IMR-90 (cell line): ENCODE measurements at regions not wholly inside any gene's neighbourhood (a gene's known extent, or its start where the extent isn't known, plus 50 kb on each side); places are given as distances from the start of the nearest gene placed in this dataset.

ENCODE experiments used
- ATAC-seq: fragments of 200-7000 bp; cut with Tn5 transposase; 2 replicates; pipeline ENCODE4 v1.9.1; 2020; ENCODE audit warnings: low read depth, mild to moderate bottlenecking, moderate library complexity
- BruUV-seq: library from RNA; stranded (reverse); fragments of 400-500 nt; replicated peaks from 2 replicates; lab custom pipeline; 2021; lab: Mats Ljungman, UMichigan
- CTCF ChIA-PET: fragments of 300-600 bp; formaldehyde crosslinking; extraction: SDS; loops from one replicate; lab custom pipeline; 2021; ENCODE audit warnings: antibody characterized with exemption; lab: Yijun Ruan, JAX
- POLR2A ChIA-PET: fragments of 300-600 bp; sonication (Branson Sonifier 250); formaldehyde crosslinking; loops from one replicate; lab custom pipeline; 2022; ENCODE audit warnings: antibody characterized with exemption; ENCODE audit not compliant: unreplicated experiment; lab: Charles Lee
- DNase-seq: peaks from one replicate; pipeline ENCODE4 v3.0.0; 2013
- H2AFZ ChIP-seq: replicated peaks from 2 replicates; pipeline ENCODE3; 2013; ENCODE audit warnings: low read length, mild to moderate bottlenecking; ENCODE audit not compliant: poor library complexity
- H2AK5ac ChIP-seq: 2 replicates; pipeline ENCODE4 v1.6.1; 2013; ENCODE audit warnings: low read depth, low read length, inconsistent platforms
- H2AK9ac ChIP-seq: replicated peaks from 2 replicates; pipeline ENCODE3; 2013; ENCODE audit warnings: mild to moderate bottlenecking, low read depth, low read length, moderate library complexity; ENCODE audit not compliant: poor library complexity
- H2BK120ac ChIP-seq: 2 replicates; pipeline ENCODE4 v1.6.1; 2013; ENCODE audit warnings: low read depth, low read length, inconsistent platforms
- H2BK15ac ChIP-seq: 3 replicates; pipeline ENCODE4 v1.6.1; 2013; ENCODE audit warnings: low read depth, low read length, inconsistent platforms
- H2BK20ac ChIP-seq: 2 replicates; pipeline ENCODE4 v1.6.1; 2013; ENCODE audit warnings: low read depth, mild to moderate bottlenecking, inconsistent platforms, low read length, moderate library complexity
- H2BK5ac ChIP-seq: 2 replicates; pipeline ENCODE4 v1.6.1; 2013; ENCODE audit warnings: mild to moderate bottlenecking, low read depth, low read length, inconsistent platforms; ENCODE audit not compliant: poor library complexity, severe bottlenecking
- H3K14ac ChIP-seq: replicated peaks from 2 replicates; pipeline ENCODE4 v1.6.1; 2013; ENCODE audit warnings: low read depth, low read length, inconsistent platforms
- H3K18ac ChIP-seq: 2 replicates; pipeline ENCODE4 v1.6.1; 2013; ENCODE audit warnings: low read depth, low read length, control low read depth
- H3K23ac ChIP-seq: 2 replicates; pipeline ENCODE4 v1.6.1; 2013; ENCODE audit warnings: low read depth, low read length, inconsistent platforms
- H3K27ac ChIP-seq: 2 replicates; pipeline ENCODE4 v1.5.1; 2013; ENCODE audit warnings: mild to moderate bottlenecking, control low read depth, low read length; ENCODE audit not compliant: insufficient read depth
- H3K27me3 ChIP-seq: 2 replicates; pipeline ENCODE4 v1.6.1; 2013; ENCODE audit warnings: low read length; ENCODE audit not compliant: control insufficient read depth, insufficient read depth
- H3K36me3 ChIP-seq: 2 replicates; pipeline ENCODE4 v1.6.1; 2013; ENCODE audit warnings: low read length, mixed read lengths; ENCODE audit not compliant: control insufficient read depth, insufficient read depth
- H3K4ac ChIP-seq: 2 replicates; pipeline ENCODE4 v1.6.1; 2013; ENCODE audit warnings: low read depth, low read length, inconsistent platforms
- H3K4me1 ChIP-seq: 2 replicates; pipeline ENCODE4 v1.6.1; 2013; ENCODE audit warnings: low read length, mixed read lengths; ENCODE audit not compliant: control insufficient read depth, insufficient read depth
- H3K4me2 ChIP-seq: 2 replicates; pipeline ENCODE4 v1.6.1; 2013; ENCODE audit warnings: low read depth, mild to moderate bottlenecking, control low read depth, low read length, moderate library complexity
- H3K4me3 ChIP-seq: 2 replicates; pipeline ENCODE4 v1.5.1; 2013; ENCODE audit warnings: low read depth, mild to moderate bottlenecking, control low read depth, low read length, moderate library complexity; ENCODE audit not compliant: insufficient read depth
- H3K56ac ChIP-seq: 2 replicates; pipeline ENCODE4 v1.6.1; 2013; ENCODE audit warnings: low read length, inconsistent platforms; ENCODE audit not compliant: insufficient read depth; ENCODE audit errors: extremely low read depth
- H3K79me1 ChIP-seq, 2 experiments: 2 replicates each; pipeline ENCODE4 v1.6.1; 2013; ENCODE audit warnings: low read length in 2 of 2, inconsistent platforms in 1 of 2, low read depth in 1 of 2
- H3K9ac ChIP-seq: 2 replicates; pipeline ENCODE4 v1.6.1; 2013; ENCODE audit warnings: low read depth, low read length, control low read depth
- H3K9me1 ChIP-seq: 2 replicates; pipeline ENCODE4 v1.6.1; 2013; ENCODE audit warnings: low read length, inconsistent platforms; ENCODE audit not compliant: insufficient read depth
- H3K9me3 ChIP-seq: 2 replicates; pipeline ENCODE4 v1.6.1; 2013; ENCODE audit warnings: low read length; ENCODE audit not compliant: control insufficient read depth, insufficient read depth
- H4K20me1 ChIP-seq: 2 replicates; pipeline ENCODE4 v1.6.1; 2013; ENCODE audit warnings: low read length, inconsistent platforms; ENCODE audit not compliant: insufficient read depth
- H4K5ac ChIP-seq: 2 replicates; pipeline ENCODE4 v1.6.1; 2013; ENCODE audit warnings: mild to moderate bottlenecking, low read depth, low read length, control low read depth
- H4K8ac ChIP-seq, 2 experiments: 2 replicates each; pipeline ENCODE4 v1.6.1; 2013; ENCODE audit warnings: low read depth in 2 of 2, low read length in 2 of 2, control low read depth in 1 of 2, inconsistent platforms in 1 of 2
- H4K91ac ChIP-seq: 2 replicates; pipeline ENCODE4 v1.6.1; 2013; ENCODE audit warnings: low read depth, low read length, inconsistent platforms; ENCODE audit not compliant: insufficient read depth
- BHLHE40 ChIP-seq: fragments of 150-350 bp; IDR thresholded peaks from 2 replicates; pipeline ENCODE4 v1.6.1; 2016; ENCODE audit warnings: mild to moderate bottlenecking, low read depth, low read length
- CEBPB ChIP-seq: IDR thresholded peaks from 2 replicates; pipeline ENCODE4 v1.6.1; 2012; ENCODE audit warnings: low read depth, low read length, improper control_type of control experiment
- CHD1 ChIP-seq: IDR thresholded peaks from 2 replicates; pipeline ENCODE4 v1.6.1; 2012; ENCODE audit warnings: low read depth, low read length, improper control_type of control experiment
- FOS ChIP-seq: fragments of 150-350 bp; IDR thresholded peaks from 2 replicates; pipeline ENCODE4 v1.6.1; 2016; ENCODE audit warnings: low read depth, low read length
- MAFK ChIP-seq: IDR thresholded peaks from 2 replicates; pipeline ENCODE4 v1.6.1; 2012; ENCODE audit warnings: low read depth, low read length, improper control_type of control experiment
- MAZ ChIP-seq: IDR thresholded peaks from 2 replicates; pipeline ENCODE4 v1.6.1; 2012; ENCODE audit warnings: low read depth, mild to moderate bottlenecking, low read length, improper control_type of control experiment, moderate library complexity, borderline replicate concordance
- MXI1 ChIP-seq: IDR thresholded peaks from 2 replicates; pipeline ENCODE4 v1.6.1; 2012; ENCODE audit warnings: low read depth, mild to moderate bottlenecking, low read length, moderate library complexity, borderline replicate concordance
- NFE2L2 ChIP-seq: fragments of 150-350 bp; IDR thresholded peaks from 2 replicates; pipeline ENCODE4 v1.6.1; 2016; ENCODE audit warnings: low read depth, mild to moderate bottlenecking, low read length
- POLR2A ChIP-seq: IDR thresholded peaks from 2 replicates; pipeline ENCODE4 v1.6.1; 2012; ENCODE audit warnings: mild to moderate bottlenecking, low read depth, low read length
- RAD21 ChIP-seq: IDR thresholded peaks from 2 replicates; pipeline ENCODE4 v1.6.1; 2012; ENCODE audit warnings: low read length, improper control_type of control experiment
- RCOR1 ChIP-seq: IDR thresholded peaks from 2 replicates; pipeline ENCODE4 v1.6.1; 2012; ENCODE audit warnings: mild to moderate bottlenecking, low read length, improper control_type of control experiment; ENCODE audit not compliant: insufficient replicate concordance
- RFX5 ChIP-seq: IDR thresholded peaks from 2 replicates; pipeline ENCODE4 v1.8.0; 2012; ENCODE audit warnings: low read depth, mild to moderate bottlenecking, low read length, moderate library complexity
- SMC3 ChIP-seq: fragments of 150-350 bp; IDR thresholded peaks from 2 replicates; pipeline ENCODE4 v1.6.1; 2016; ENCODE audit warnings: low read depth, mild to moderate bottlenecking, antibody characterized with exemption, low read length, moderate library complexity
- dilution Hi-C: fragments of 300-500 bp; cut with HindIII; formaldehyde crosslinking; loops from one replicate; pipeline ENCODE4 v1.14.3; 2018; ENCODE audit warnings: low sequenced_read_pairs; ENCODE audit not compliant: unreplicated experiment
- in situ Hi-C: fragments of 300-500 bp; cut with MboI; formaldehyde crosslinking; loops from 3 replicates; pipeline ENCODE4 v1.14.3; 2019; ENCODE audit warnings: low sequenced_read_pairs, inconsistent platforms, mixed read lengths
- intact Hi-C: fragments of 100-400 bp; cut with micrococcal nuclease; formaldehyde crosslinking; loops from 2 replicates; pipeline ENCODE4 v1.10.0; 2022
- TF ChIP-seq, protein P1 (sequence below): conservative IDR thresholded peaks from 2 replicates; pipeline ENCODE4 v1.5.1; 2012; ENCODE audit warnings: mild to moderate bottlenecking, low read depth, low read length, improper control_type of control experiment
- TF ChIP-seq, protein P2 (sequence below): fragments of 150-350 bp; IDR thresholded peaks from 2 replicates; pipeline ENCODE4 v1.6.1; 2016; ENCODE audit warnings: low read depth, mild to moderate bottlenecking, low read length, moderate library complexity, borderline replicate concordance
- TF ChIP-seq, protein P3 (sequence below): fragments of 150-350 bp; IDR thresholded peaks from 2 replicates; pipeline ENCODE4 v1.6.1; 2017; ENCODE audit warnings: mild to moderate bottlenecking, antibody characterized with exemption, low read length, low read depth

DNA sequence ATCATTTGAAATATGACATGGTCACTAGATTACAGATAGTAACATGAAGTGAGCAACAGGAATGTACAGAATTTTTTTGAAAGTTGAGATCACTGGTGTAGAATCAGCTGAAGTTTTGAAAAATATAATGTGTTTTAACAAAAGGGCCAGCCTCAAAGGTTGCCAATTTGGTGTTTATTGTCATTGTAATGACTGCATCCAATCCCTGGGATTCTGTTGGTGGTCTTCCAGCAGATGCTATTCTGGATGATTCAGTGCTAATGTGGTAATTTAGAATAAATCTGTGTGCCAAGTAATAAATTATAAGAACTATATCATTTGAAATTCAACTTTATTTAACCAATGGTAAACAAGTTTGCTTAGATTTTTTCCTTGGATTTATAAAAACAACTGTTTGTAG is 436.4 kb upstream of the PKN2 start:
- Histone ChIP-seq H3K36me3 (no peaks in the 10 kb centered on the region), H3K18ac (no peak overlapping the region), H3K9ac (no peak overlapping the region), H3K4ac (no peak overlapping the region), H3K9me3 (no peaks in the 10 kb centered on the region), H3K14ac (no peak overlapping the region), H3K79me1 (no peaks in the 10 kb centered on the region), H3K23ac (no peak overlapping the region), H3K56ac (no peak overlapping the region), H3K4me2 (no peak overlapping the region), H2BK15ac (no peak overlapping the region), H3K27ac (no peak overlapping the region), H3K27me3 (no peaks in the 10 kb centered on the region), H3K9me1 (no peaks in the 10 kb centered on the region), H4K8ac (no peak overlapping the region), H2BK120ac (no peak overlapping the region), H2AK9ac (no peak overlapping the region), H3K4me3 (no peak overlapping the region), H3K4me1 (no peaks in the 10 kb centered on the region), H2BK20ac (no peak overlapping the region), H2BK5ac (no peak overlapping the region), H4K5ac (no peak overlapping the region), H2AFZ (no peak overlapping the region), H4K20me1 (no peaks in the 10 kb centered on the region), H2AK5ac (no peak overlapping the region), H4K91ac (no peak overlapping the region)
- dilution Hi-C loops (no loop called here), intact Hi-C loops (no loop called here), in situ Hi-C loops (no loop called here)
- DNase-seq (no peak), ATAC-seq (no peak)
- CTCF ChIA-PET = interaction anchor here (0.6 kb wide), 1 partner anchor 39 kb away, joined by 3 read pairs; no protein-coding TSS in a partner anchor
- TF ChIP-seq, protein P1, sequence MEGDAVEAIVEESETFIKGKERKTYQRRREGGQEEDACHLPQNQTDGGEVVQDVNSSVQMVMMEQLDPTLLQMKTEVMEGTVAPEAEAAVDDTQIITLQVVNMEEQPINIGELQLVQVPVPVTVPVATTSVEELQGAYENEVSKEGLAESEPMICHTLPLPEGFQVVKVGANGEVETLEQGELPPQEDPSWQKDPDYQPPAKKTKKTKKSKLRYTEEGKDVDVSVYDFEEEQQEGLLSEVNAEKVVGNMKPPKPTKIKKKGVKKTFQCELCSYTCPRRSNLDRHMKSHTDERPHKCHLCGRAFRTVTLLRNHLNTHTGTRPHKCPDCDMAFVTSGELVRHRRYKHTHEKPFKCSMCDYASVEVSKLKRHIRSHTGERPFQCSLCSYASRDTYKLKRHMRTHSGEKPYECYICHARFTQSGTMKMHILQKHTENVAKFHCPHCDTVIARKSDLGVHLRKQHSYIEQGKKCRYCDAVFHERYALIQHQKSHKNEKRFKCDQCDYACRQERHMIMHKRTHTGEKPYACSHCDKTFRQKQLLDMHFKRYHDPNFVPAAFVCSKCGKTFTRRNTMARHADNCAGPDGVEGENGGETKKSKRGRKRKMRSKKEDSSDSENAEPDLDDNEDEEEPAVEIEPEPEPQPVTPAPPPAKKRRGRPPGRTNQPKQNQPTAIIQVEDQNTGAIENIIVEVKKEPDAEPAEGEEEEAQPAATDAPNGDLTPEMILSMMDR = no peak
- TF ChIP-seq NFE2L2 (no peak), CEBPB (no peak), MAZ (no peak), RCOR1 (no peak), BHLHE40 (no peak), RAD21 (no peak), MXI1 (no peak), RFX5 (no peak), SMC3 (no peak), CHD1 (no peak), FOS (no peak), POLR2A (no peak), MAFK (no peak)
- TF ChIP-seq, protein P2, sequence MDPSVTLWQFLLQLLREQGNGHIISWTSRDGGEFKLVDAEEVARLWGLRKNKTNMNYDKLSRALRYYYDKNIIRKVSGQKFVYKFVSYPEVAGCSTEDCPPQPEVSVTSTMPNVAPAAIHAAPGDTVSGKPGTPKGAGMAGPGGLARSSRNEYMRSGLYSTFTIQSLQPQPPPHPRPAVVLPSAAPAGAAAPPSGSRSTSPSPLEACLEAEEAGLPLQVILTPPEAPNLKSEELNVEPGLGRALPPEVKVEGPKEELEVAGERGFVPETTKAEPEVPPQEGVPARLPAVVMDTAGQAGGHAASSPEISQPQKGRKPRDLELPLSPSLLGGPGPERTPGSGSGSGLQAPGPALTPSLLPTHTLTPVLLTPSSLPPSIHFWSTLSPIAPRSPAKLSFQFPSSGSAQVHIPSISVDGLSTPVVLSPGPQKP = no peak
- TF ChIP-seq, protein P3, sequence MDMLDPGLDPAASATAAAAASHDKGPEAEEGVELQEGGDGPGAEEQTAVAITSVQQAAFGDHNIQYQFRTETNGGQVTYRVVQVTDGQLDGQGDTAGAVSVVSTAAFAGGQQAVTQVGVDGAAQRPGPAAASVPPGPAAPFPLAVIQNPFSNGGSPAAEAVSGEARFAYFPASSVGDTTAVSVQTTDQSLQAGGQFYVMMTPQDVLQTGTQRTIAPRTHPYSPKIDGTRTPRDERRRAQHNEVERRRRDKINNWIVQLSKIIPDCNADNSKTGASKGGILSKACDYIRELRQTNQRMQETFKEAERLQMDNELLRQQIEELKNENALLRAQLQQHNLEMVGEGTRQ = no peak
- BruUV-seq = no TSS peak
- POLR2A ChIA-PET = no interaction called here
